HepG2 (cell line): ENCODE measurements at regions not wholly inside any gene's neighbourhood (a gene's known extent, or its start where the extent isn't known, plus 50 kb on each side); places are given as distances from the start of the nearest gene placed in this dataset.

Source experiments
- ATF3 ChIP-seq: sonication (generic); formaldehyde crosslinking; IDR thresholded peaks from 2 replicates; pipeline ENCODE4 v1.4.0; 2020; ENCODE audit warnings: missing genetic modification reagents
- BHLHE40 ChIP-seq: IDR thresholded peaks from 2 replicates; pipeline ENCODE4 v1.6.1; 2011; ENCODE audit warnings: low read length, improper control_type of control experiment
- CTCF ChIP-seq: sonication (generic); formaldehyde crosslinking; IDR thresholded peaks from 2 replicates; pipeline ENCODE4 v1.5.0; 2020; ENCODE audit warnings: mild to moderate bottlenecking, missing genetic modification reagents, moderate library complexity
- ELF4 ChIP-seq: sonication (generic); formaldehyde crosslinking; IDR thresholded peaks from 2 replicates; pipeline ENCODE4 v1.5.0; 2020; ENCODE audit warnings: missing genetic modification reagents, mild to moderate bottlenecking, moderate library complexity, borderline replicate concordance
- EZH2 ChIP-seq: conservative IDR thresholded peaks from 2 replicates; pipeline ENCODE4 v1.6.1; 2012; ENCODE audit warnings: mild to moderate bottlenecking, low read depth, low read length, moderate library complexity
- HNF1A ChIP-seq, 2 experiments: sonication (generic) in 1 of 2; formaldehyde crosslinking in 1 of 2; IDR thresholded peaks; 2 replicates each; pipeline versions ENCODE4 v1.4.0 to v1.6.1; 2016 to 2020; ENCODE audit warnings: borderline replicate concordance in 1 of 2, low read depth in 1 of 2, mild to moderate bottlenecking in 1 of 2, missing genetic modification reagents in 1 of 2
- HOMEZ ChIP-seq: IDR thresholded peaks from 2 replicates; pipeline ENCODE4 v1.6.1; 2016; ENCODE audit warnings: low read depth
- ISL2 ChIP-seq: sonication (generic); formaldehyde crosslinking; IDR thresholded peaks from 2 replicates; pipeline ENCODE4 v1.5.0; 2020; ENCODE audit warnings: missing genetic modification reagents
- MEIS2 ChIP-seq: sonication (generic); formaldehyde crosslinking; IDR thresholded peaks from 2 replicates; pipeline ENCODE4 v1.9.0; 2021; ENCODE audit warnings: mild to moderate bottlenecking, missing genetic modification reagents
- RAD51 ChIP-seq: fragments of 450-650 bp; IDR thresholded peaks from 2 replicates; pipeline ENCODE4 v1.6.1; 2016; ENCODE audit warnings: borderline replicate concordance
- STAT5B ChIP-seq: sonication (generic); formaldehyde crosslinking; IDR thresholded peaks from 2 replicates; pipeline ENCODE4 v1.4.0; 2020; ENCODE audit warnings: missing genetic modification reagents
- ZNF567 ChIP-seq: sonication (generic); formaldehyde crosslinking; IDR thresholded peaks from 2 replicates; pipeline ENCODE4 v1.8.1; 2023; ENCODE audit warnings: mild to moderate bottlenecking, missing genetic modification reagents, borderline replicate concordance
- ZNF619 ChIP-seq: sonication (generic); formaldehyde crosslinking; IDR thresholded peaks from 2 replicates; pipeline ENCODE4 v1.4.0; 2020; ENCODE audit warnings: mild to moderate bottlenecking, missing genetic modification reagents

GRCh38 chr18:22524783-22525182 is 107.1 kb upstream of the CTAGE1 start:
- TF ChIP-seq ELF4 (CRISPR knock-in tag) (no peak), BHLHE40 (no peak), MEIS2 (no peak), ISL2 (CRISPR knock-in tag) (no peak), ZNF619 (CRISPR knock-in tag) (no peak), EZH2 (no peak), CTCF (CRISPR knock-in tag) (no peak), RAD51 (no peak), ZNF567 (CRISPR knock-in tag) (no peak), STAT5B (no peak), ATF3 (no peak), HOMEZ (CRISPR knock-in tag) (no peak), HNF1A (IDR thresholded peaks at IDR 0.05; ENCODE audit: low read depth) (no peak), HNF1A (CRISPR knock-in tag; IDR thresholded peaks at IDR 0.05; ENCODE audit: borderline replicate concordance) (no peak)
